ENCODE measurements at regions not wholly inside any gene's neighbourhood (a gene's known extent, or its start where the extent isn't known, plus 50 kb on each side); places are given as distances from the start of the nearest gene placed in this dataset.

- TF ChIP-seq ZFX (IDR thresholded peaks at IDR 0.05): no peak
- TF ChIP-seq, protein P1, sequence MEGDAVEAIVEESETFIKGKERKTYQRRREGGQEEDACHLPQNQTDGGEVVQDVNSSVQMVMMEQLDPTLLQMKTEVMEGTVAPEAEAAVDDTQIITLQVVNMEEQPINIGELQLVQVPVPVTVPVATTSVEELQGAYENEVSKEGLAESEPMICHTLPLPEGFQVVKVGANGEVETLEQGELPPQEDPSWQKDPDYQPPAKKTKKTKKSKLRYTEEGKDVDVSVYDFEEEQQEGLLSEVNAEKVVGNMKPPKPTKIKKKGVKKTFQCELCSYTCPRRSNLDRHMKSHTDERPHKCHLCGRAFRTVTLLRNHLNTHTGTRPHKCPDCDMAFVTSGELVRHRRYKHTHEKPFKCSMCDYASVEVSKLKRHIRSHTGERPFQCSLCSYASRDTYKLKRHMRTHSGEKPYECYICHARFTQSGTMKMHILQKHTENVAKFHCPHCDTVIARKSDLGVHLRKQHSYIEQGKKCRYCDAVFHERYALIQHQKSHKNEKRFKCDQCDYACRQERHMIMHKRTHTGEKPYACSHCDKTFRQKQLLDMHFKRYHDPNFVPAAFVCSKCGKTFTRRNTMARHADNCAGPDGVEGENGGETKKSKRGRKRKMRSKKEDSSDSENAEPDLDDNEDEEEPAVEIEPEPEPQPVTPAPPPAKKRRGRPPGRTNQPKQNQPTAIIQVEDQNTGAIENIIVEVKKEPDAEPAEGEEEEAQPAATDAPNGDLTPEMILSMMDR (conservative IDR thresholded peaks at IDR 0.05): no peak
- no peak overlapping the region for H3K27ac ChIP-seq
These were observed 117.3 kb upstream of the INHBA start for GRCh38 chr7:41820111-41820671.

DNA sequence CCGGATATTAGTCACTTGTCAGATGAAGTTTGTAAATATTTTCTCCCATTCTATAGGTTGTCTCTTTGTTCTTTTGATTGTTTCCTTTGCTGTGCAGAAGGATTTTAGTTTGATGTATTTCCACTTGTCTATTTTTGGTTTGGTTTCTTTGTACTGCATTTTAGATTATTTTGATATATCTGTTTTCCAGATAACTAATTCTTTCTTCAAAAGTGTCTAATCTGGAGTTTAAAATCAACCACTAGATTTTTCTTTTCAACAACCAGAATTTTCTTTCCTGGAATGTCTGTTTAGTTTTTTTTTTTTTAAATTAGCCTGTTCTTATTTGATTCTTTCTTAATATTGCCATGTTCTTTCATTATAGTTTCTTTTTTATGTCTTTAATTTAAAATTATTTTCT is 116.8 kb upstream of the INHBA start:
- H3K27ac ChIP-seq: no peak overlapping the region
- no peak for TF ChIP-seq ZFX (IDR thresholded peaks at IDR 0.05)
- TF ChIP-seq, protein P1 (conservative IDR thresholded peaks at IDR 0.05): no peak

- no peak overlapping the region for H3K27ac ChIP-seq
- no peak for TF ChIP-seq ZFX (IDR thresholded peaks at IDR 0.05)
- TF ChIP-seq, protein P1 (conservative IDR thresholded peaks at IDR 0.05): no peak
These were observed 116.0 kb upstream of the INHBA start for GRCh38 chr7:41818765-41819398.

GRCh38 chr7:41817386-41817785 is 114.5 kb upstream of the INHBA start:
- no peak overlapping the region for H3K27ac ChIP-seq

GRCh38 chr7:41816111-41816510 is 113.2 kb upstream of the INHBA start:
- no peak overlapping the region for H3K27ac ChIP-seq
- TF ChIP-seq, protein P1 (conservative IDR thresholded peaks at IDR 0.05): no peak
- no peak for TF ChIP-seq ZFX (IDR thresholded peaks at IDR 0.05)

More at GRCh38 chr7:41817386-41817785, 114.5 kb upstream of the INHBA start:
- TF ChIP-seq, protein P1 (conservative IDR thresholded peaks at IDR 0.05): no peak
- no peak for TF ChIP-seq ZFX (IDR thresholded peaks at IDR 0.05)

DNA sequence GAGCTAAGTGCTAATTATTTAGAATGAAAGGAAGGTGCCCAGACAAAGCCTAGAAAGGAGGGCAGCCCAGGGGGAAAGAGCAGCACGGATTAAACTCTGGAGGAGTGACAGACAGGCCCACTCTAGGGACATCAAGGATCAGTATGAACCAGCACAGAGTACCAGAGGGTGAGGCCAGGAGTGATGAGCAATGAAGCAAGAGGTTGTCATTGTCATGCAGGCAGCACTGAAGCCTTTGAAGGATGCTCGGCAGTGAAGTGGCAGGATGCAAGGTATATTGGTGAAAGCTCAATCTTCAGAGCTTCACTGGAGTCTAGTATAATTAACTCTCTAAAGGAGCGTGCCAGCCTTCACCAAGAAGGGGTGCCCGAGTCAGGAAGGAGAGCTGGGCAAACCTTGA is 112.0 kb upstream of the INHBA start:
- TF ChIP-seq ZFX (IDR thresholded peaks at IDR 0.05): no peak
- TF ChIP-seq, protein P1 (conservative IDR thresholded peaks at IDR 0.05): no peak
- no peak overlapping the region for H3K27ac ChIP-seq

DNA sequence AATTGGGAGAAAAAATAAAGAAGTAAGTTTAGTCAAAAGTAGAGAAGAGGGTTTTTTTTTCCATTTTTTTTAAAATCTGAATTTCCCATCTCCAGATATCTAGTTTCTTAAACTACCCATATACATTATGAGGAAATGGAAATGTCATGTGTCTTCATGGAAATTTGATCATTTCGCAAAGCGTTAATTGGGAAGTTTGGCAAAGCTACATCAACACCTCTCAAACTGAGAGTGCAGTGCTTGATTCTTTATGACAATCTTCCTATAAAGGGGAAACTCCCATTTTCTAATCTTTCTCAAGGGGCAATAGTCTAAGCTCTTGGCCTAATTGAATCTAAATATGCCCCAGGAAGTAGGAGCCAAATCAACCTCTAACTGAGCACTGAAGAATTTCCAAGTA is 110.4 kb upstream of the INHBA start:
- no peak overlapping the region for H3K27ac ChIP-seq
- no peak for TF ChIP-seq ZFX (IDR thresholded peaks at IDR 0.05)
- TF ChIP-seq, protein P1 (conservative IDR thresholded peaks at IDR 0.05): no peak

Data from C4-2B (cell line).